H9 (cell line): ENCODE measurements at regions not wholly inside any gene's neighbourhood (a gene's known extent, or its start where the extent isn't known, plus 50 kb on each side); places are given as distances from the start of the nearest gene placed in this dataset.

ENCODE experiments used
- DNase-seq: peaks from one replicate; pipeline ENCODE4 v3.0.0-alpha.2; 2017
- H2AFZ ChIP-seq: one replicate; pipeline ENCODE4 v1.6.1; 2013; ENCODE audit warnings: mild to moderate bottlenecking, low read length, control low read depth, moderate library complexity
- H2AK5ac ChIP-seq: 2 replicates; pipeline ENCODE4 v1.6.1; 2013; ENCODE audit warnings: low read length, control low read depth, mixed read lengths; ENCODE audit not compliant: insufficient read length
- H2BK120ac ChIP-seq: one replicate; pipeline ENCODE4 v1.6.1; 2013; ENCODE audit warnings: low read depth, mild to moderate bottlenecking, low read length, control low read depth, inconsistent platforms; ENCODE audit not compliant: poor library complexity, severe bottlenecking
- H2BK12ac ChIP-seq: 2 replicates; pipeline ENCODE4 v1.6.1; 2013; ENCODE audit warnings: low read length, control low read depth, mixed read lengths, low read depth; ENCODE audit not compliant: insufficient read length
- H2BK15ac ChIP-seq: 2 replicates; pipeline ENCODE4 v1.6.1; 2013; ENCODE audit warnings: low read depth, low read length, control low read depth
- H2BK20ac ChIP-seq: one replicate; pipeline ENCODE4 v1.6.1; 2013; ENCODE audit warnings: low read depth, mild to moderate bottlenecking, low read length, control low read depth, inconsistent platforms; ENCODE audit not compliant: poor library complexity, severe bottlenecking
- H2BK5ac ChIP-seq: 2 replicates; pipeline ENCODE4 v1.6.1; 2013; ENCODE audit warnings: low read length, control low read depth, mixed read lengths; ENCODE audit not compliant: insufficient read length
- H3K14ac ChIP-seq: 2 replicates; pipeline ENCODE4 v1.6.1; 2013; ENCODE audit warnings: low read length, control low read depth; ENCODE audit not compliant: insufficient read depth
- H3K18ac ChIP-seq: 2 replicates; pipeline ENCODE4 v1.6.1; 2013; ENCODE audit warnings: low read depth, mild to moderate bottlenecking, mixed read lengths, low read length, control low read depth; ENCODE audit not compliant: insufficient read length
- H3K23ac ChIP-seq: 2 replicates; pipeline ENCODE4 v1.6.1; 2013; ENCODE audit warnings: low read length, control low read depth, mixed read lengths, low read depth; ENCODE audit not compliant: insufficient read length
- H3K23me2 ChIP-seq: 2 replicates; pipeline ENCODE4 v1.6.1; 2013; ENCODE audit warnings: low read depth, mild to moderate bottlenecking, mixed read lengths, low read length, control low read depth; ENCODE audit not compliant: insufficient read length, poor library complexity, severe bottlenecking
- H3K27ac ChIP-seq: 2 replicates; pipeline ENCODE4 v1.5.1; 2013; ENCODE audit warnings: low read length, control low read depth, mixed read lengths, low read depth; ENCODE audit not compliant: insufficient read length
- H3K27me3 ChIP-seq: 2 replicates; pipeline ENCODE4 v1.6.1; 2013; ENCODE audit warnings: low read length, control low read depth, inconsistent platforms; ENCODE audit not compliant: insufficient read depth
- H3K4ac ChIP-seq: 2 replicates; pipeline ENCODE4 v1.6.1; 2013; ENCODE audit warnings: low read depth, mild to moderate bottlenecking, control low read depth, inconsistent platforms, low read length, moderate library complexity
- H3K4me1 ChIP-seq: 2 replicates; pipeline ENCODE4 v1.6.1; 2013; ENCODE audit warnings: low read length, control low read depth, inconsistent platforms; ENCODE audit not compliant: insufficient read depth
- H3K4me2 ChIP-seq: 2 replicates; pipeline ENCODE4 v1.6.1; 2013; ENCODE audit warnings: low read length, control low read depth, mixed read lengths; ENCODE audit not compliant: insufficient read length, insufficient read depth
- H3K56ac ChIP-seq: 2 replicates; pipeline ENCODE4 v1.6.1; 2013; ENCODE audit warnings: low read depth, mild to moderate bottlenecking, mixed read lengths, low read length, control low read depth; ENCODE audit not compliant: insufficient read length
- H3K79me1 ChIP-seq: 2 replicates; pipeline ENCODE4 v1.6.1; 2013; ENCODE audit warnings: low read depth, mild to moderate bottlenecking, moderate library complexity, low read length, control low read depth, inconsistent platforms; ENCODE audit not compliant: insufficient read depth, poor library complexity, severe bottlenecking
- H3K79me2 ChIP-seq: 2 replicates; pipeline ENCODE4 v1.6.1; 2013; ENCODE audit warnings: low read length, control low read depth, inconsistent platforms; ENCODE audit not compliant: insufficient read depth
- H3K9ac ChIP-seq: 2 replicates; pipeline ENCODE4 v1.6.1; 2013; ENCODE audit warnings: low read length, control low read depth, mixed read lengths; ENCODE audit not compliant: insufficient read length; ENCODE audit errors: extremely low read depth
- H3K9me3 ChIP-seq: one replicate; pipeline ENCODE4 v1.6.1; 2013; ENCODE audit warnings: low read depth, low read length, inconsistent platforms; ENCODE audit not compliant: control insufficient read depth
- H3T11ph ChIP-seq: one replicate; pipeline ENCODE4 v1.6.1; 2013; ENCODE audit warnings: mild to moderate bottlenecking, low read length, control low read depth, inconsistent platforms
- H4K20me1 ChIP-seq: one replicate; pipeline ENCODE4 v1.6.1; 2013; ENCODE audit not compliant: control insufficient read depth, insufficient read length, insufficient read depth
- H4K5ac ChIP-seq: 2 replicates; pipeline ENCODE4 v1.6.1; 2013; ENCODE audit warnings: low read depth, mild to moderate bottlenecking, mixed read lengths, low read length, control low read depth; ENCODE audit not compliant: insufficient read length
- H4K8ac ChIP-seq: replicated peaks from 2 replicates; pipeline ENCODE4 v1.6.1; 2013; ENCODE audit warnings: low read length, control low read depth, mixed read lengths, low read depth; ENCODE audit not compliant: insufficient read length
- H4K91ac ChIP-seq: 2 replicates; pipeline ENCODE4 v1.6.1; 2013; ENCODE audit warnings: low read depth, mild to moderate bottlenecking, moderate library complexity, mixed read lengths, low read length, control low read depth; ENCODE audit not compliant: insufficient read length
- H3K27ac Mint-ChIP-seq, 3 experiments: 2 replicates in 2 of 3; 3 replicates in 1 of 3; pipeline ENCODE4 v1.8.0; 2020 to 2021; ENCODE audit warnings: mixed read lengths in 3 of 3, mild to moderate bottlenecking in 1 of 3, moderate library complexity in 1 of 3
- H3K27me3 Mint-ChIP-seq: 2 replicates; pipeline ENCODE4 v1.8.0; 2021; ENCODE audit warnings: low read depth, mild to moderate bottlenecking, moderate library complexity, mixed read lengths
- H3K36me3 Mint-ChIP-seq, 3 experiments: 2 replicates in 2 of 3; 3 replicates in 1 of 3; pipeline ENCODE4 v1.8.0; 2020 to 2021; ENCODE audit warnings: low read depth in 3 of 3, mixed read lengths in 3 of 3; ENCODE audit not compliant: insufficient read depth in 1 of 3
- H3K4me1 Mint-ChIP-seq, 2 experiments: 2 replicates each; pipeline ENCODE4 v1.8.0; 2020; ENCODE audit warnings: mixed read lengths in 2 of 2
- H3K4me3 Mint-ChIP-seq, 2 experiments: 2 replicates in 1 of 2; 3 replicates in 1 of 2; pipeline ENCODE4 v1.8.0; 2020 to 2021; ENCODE audit warnings: mild to moderate bottlenecking in 2 of 2, mixed read lengths in 2 of 2, moderate library complexity in 1 of 2
- H3K9me3 Mint-ChIP-seq, 2 experiments: 2 replicates in 1 of 2; 3 replicates in 1 of 2; pipeline ENCODE4 v1.8.0; 2020; ENCODE audit warnings: mild to moderate bottlenecking in 2 of 2, mixed read lengths in 2 of 2, moderate library complexity in 1 of 2
- WGBS: extraction: QIAGEN DNeasy Blood & Tissue Kit; methylation state at CpG from one replicate; pipeline ENCODE4 v1.1.7; 2013; ENCODE audit warnings: missing lambda C conversion rate, low lambda C conversion rate, mixed read lengths; ENCODE audit not compliant: insufficient read length; ENCODE audit errors: extremely low coverage; 5-methylcytosine and 5-hydroxymethylcytosine counted together
- TF ChIP-seq, protein P1 (sequence below): fragments of 200-600 bp; sonication (generic); conservative IDR thresholded peaks from 3 replicates; pipeline ENCODE4 v1.8.0; 2021; ENCODE audit warnings: antibody characterized with exemption, mild to moderate bottlenecking

GRCh38 chr16:86294535-86295196 is 215.7 kb upstream of the FOXF1 start:
- peaks cover 11% of the 10 kb centered on the region; the same call in 1 of the 2 replicates for H3K27me3 ChIP-seq

More at GRCh38 chr16:86294535-86295196, 215.7 kb upstream of the FOXF1 start:
- Histone ChIP-seq H3K79me1 (no peaks in the 10 kb centered on the region), H3T11ph (no peak overlapping the region), H3K23me2 (no peaks in the 10 kb centered on the region), H2BK15ac (no peak overlapping the region), H3K9ac (no peak overlapping the region), H3K56ac (no peak overlapping the region), H4K8ac (no peak overlapping the region), H3K4ac (no peak overlapping the region), H2BK120ac (no peak overlapping the region), H2AFZ (no peak overlapping the region), H3K4me2 (no peak overlapping the region), H3K18ac (no peak overlapping the region), H3K14ac (no peak overlapping the region), H2BK12ac (no peak overlapping the region), H4K91ac (no peak overlapping the region), H3K79me2 (no peaks in the 10 kb centered on the region), H3K4me1 (no peaks in the 10 kb centered on the region), H4K5ac (no peak overlapping the region), H2AK5ac (no peak overlapping the region), H3K9me3 (no peaks in the 10 kb centered on the region), H4K20me1 (no peaks in the 10 kb centered on the region), H3K23ac (no peak overlapping the region), H2BK5ac (no peak overlapping the region), H2BK20ac (no peak overlapping the region), H3K27ac (no peak overlapping the region)
- Mint-ChIP-seq H3K27me3 (peaks cover 86% of the 10 kb centered on the region), H3K9me3 (no peaks in the 10 kb centered on the region; a peak in 2 of 5 replicates), H3K4me3 (no peak overlapping the region), H3K36me3 (no peaks in the 10 kb centered on the region), H3K4me1 (peaks cover 24 to 35% of the 10 kb centered on the region in 2 experiments), H3K27ac (no peak overlapping the region)
- WGBS, result no CpG with 5 or more reads among the region's 16 CpGs
- no peak for DNase-seq
- TF ChIP-seq, protein P1, sequence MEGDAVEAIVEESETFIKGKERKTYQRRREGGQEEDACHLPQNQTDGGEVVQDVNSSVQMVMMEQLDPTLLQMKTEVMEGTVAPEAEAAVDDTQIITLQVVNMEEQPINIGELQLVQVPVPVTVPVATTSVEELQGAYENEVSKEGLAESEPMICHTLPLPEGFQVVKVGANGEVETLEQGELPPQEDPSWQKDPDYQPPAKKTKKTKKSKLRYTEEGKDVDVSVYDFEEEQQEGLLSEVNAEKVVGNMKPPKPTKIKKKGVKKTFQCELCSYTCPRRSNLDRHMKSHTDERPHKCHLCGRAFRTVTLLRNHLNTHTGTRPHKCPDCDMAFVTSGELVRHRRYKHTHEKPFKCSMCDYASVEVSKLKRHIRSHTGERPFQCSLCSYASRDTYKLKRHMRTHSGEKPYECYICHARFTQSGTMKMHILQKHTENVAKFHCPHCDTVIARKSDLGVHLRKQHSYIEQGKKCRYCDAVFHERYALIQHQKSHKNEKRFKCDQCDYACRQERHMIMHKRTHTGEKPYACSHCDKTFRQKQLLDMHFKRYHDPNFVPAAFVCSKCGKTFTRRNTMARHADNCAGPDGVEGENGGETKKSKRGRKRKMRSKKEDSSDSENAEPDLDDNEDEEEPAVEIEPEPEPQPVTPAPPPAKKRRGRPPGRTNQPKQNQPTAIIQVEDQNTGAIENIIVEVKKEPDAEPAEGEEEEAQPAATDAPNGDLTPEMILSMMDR, result no peak
